ENCODE measurements at regions not wholly inside any gene's neighbourhood (a gene's known extent, or its start where the extent isn't known, plus 50 kb on each side); places are given as distances from the start of the nearest gene placed in this dataset.
A peak's percentile ranks its signal among the peaks of the same experiment; 100 is the strongest.

DNA sequence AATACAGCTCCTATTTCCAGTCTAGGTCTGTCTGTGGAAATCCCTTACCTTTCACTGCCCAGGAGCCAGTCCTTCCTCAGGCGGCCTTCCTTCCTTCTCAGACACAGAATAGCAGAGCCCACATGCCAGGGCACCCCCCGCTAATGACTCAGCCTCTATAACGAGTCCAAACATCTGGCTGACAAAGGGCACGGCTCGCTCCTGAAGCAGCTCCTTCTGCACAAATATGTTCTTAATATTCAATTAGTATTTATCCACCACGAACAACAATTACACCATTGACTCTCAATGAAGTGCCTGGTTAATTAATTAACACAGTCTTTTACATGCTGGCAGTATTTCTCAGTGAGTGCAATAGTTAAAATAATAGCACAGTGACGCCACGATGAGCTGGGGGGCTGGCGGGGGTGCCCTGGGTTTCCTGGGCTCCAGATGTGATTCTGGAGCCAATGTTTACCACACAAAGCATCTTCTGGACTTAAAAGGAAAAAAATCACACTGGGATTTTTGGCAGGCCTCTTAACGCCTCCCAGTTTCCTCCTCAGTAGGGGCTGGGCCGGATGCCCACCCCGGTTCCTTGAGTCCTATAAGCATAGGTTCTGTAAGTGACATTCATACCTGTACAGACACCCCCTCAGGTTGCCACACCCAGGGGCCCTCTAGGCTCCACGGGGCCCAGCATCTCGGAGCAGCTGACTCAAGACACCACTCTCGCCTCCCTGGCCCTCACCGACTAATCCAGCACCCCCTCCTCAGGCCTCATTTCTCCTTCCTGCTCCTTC is 158.6 kb upstream of the MLN start:
- DNase-seq (ENCODE audit: low read depth in 2 of 2), result peak; percentile 3 to 5
- TF ChIP-seq, protein P1, sequence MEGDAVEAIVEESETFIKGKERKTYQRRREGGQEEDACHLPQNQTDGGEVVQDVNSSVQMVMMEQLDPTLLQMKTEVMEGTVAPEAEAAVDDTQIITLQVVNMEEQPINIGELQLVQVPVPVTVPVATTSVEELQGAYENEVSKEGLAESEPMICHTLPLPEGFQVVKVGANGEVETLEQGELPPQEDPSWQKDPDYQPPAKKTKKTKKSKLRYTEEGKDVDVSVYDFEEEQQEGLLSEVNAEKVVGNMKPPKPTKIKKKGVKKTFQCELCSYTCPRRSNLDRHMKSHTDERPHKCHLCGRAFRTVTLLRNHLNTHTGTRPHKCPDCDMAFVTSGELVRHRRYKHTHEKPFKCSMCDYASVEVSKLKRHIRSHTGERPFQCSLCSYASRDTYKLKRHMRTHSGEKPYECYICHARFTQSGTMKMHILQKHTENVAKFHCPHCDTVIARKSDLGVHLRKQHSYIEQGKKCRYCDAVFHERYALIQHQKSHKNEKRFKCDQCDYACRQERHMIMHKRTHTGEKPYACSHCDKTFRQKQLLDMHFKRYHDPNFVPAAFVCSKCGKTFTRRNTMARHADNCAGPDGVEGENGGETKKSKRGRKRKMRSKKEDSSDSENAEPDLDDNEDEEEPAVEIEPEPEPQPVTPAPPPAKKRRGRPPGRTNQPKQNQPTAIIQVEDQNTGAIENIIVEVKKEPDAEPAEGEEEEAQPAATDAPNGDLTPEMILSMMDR (IDR thresholded peaks at IDR 0.05; ENCODE audit: low read depth, low read length), result no peak
- no peak overlapping the region for H3K4me3 ChIP-seq (replicated peaks in 1 of 2; ENCODE audit: low read depth in 2 of 2, low read length in 2 of 2)

DNA sequence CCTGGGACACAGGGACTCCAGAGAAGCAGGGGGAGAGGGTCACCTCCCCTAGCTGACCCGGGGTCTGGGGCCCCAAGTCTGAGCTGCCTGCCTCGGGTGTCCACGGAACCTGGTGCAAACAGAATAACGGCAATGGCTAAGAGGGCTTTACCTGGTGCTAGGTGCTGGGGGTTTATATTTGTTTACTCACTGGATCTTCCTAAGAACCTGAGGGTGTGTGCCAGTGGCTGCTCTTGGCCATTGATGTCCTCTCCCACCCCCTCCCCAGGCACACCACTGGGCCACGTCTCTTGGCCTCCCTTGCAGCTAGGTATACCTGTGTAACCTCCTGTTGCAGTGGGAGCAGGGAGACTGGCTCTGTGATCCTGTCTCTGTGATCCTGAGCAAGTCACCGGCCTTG is 157.9 kb upstream of the MLN start:
- TF ChIP-seq, protein P1 (IDR thresholded peaks at IDR 0.05; ENCODE audit: low read depth, low read length), result no peak
- H3K4me3 ChIP-seq (replicated peaks in 1 of 2; ENCODE audit: low read depth in 2 of 2, low read length in 2 of 2), result no peak overlapping the region

DNA sequence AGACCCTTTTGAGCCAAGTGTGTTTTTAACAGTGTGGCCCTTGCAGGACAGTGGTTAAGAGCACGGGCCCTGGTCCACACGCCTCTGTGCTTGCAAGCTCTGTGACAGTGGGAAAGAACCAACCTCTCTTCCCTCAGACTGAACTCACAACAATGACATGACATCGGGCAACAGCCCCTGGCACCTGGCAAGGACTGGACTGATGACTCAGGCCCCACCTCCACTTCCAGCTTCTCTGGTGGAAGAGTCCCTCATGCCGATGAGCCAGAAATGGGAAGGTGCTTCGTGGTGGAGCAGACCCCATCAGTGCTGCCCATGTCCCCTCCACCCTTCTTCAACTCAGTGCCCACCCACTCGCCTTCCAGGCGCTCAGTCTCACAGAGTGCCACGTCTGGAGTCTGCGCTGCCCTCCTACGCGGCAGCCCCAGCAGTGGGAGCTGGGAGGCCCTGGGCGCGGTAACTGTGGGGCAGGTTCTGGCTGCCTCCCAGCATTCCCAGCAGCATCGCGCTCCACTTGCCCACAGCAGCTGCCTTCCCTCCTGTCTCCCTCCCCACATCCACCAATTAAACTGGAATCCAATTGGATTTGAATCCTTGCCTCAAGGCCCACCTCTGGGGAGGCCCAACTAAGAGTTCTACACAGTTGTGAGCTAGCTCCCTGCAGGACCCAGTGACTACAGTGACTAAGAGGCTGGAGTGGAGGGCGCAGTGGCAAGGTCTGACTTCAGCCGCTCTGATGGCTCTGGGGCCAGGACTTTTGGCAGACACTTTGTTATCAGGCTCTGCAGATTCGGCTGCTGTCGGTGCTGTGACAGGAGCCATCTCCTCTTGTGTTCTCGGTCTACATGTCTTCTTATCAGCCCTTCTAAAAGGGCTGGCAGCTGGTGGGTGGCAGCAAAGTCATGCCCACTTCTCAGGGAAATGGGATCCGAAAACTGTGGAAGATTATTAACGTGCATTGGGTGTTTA is 156.8 kb upstream of the MLN start:
- DNase-seq (ENCODE audit: low read depth in 2 of 2), result no peak
- H3K4me3 ChIP-seq (replicated peaks in 1 of 2; ENCODE audit: low read depth in 2 of 2, low read length in 2 of 2), result no peak overlapping the region
- TF ChIP-seq, protein P1 (IDR thresholded peaks at IDR 0.05; ENCODE audit: low read depth, low read length), result no peak

More for the DNA sequence above, 157.9 kb upstream of the MLN start:
- DNase-seq (ENCODE audit: low read depth in 2 of 2), result no peak

DNA sequence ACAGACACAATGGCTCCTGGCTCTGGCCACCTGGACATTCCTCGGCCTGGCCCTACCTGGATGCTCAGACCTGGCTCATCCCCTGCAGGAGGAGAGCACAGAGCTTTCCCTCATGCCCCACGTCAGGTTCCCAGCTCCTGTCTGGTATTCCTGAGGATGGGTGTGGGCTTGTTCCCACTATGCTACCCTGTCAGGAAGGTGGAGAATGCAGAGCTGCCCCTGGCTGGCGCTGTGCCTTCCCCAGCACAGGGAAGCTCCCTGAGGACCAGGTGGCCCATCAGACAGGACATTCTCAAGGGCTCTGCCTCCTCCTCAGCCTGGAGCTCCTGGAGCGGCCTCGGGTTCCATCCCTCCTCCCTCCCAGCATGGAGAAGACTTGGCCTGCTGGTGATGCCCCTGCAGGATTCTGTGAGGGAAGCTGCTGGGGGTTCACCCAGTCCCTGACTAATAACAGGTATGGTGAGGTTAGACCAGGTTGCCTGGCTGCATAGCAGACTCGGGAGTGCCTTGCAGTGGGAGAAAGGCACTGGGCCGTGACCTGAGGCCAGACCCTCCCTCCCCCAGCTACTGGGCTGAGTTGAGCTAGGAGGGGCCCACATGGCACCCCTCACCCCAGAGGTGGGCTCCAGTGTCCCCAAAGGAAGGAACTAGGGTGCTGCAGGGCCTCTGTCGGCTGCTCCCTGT is 156.0 kb upstream of the MLN start:
- TF ChIP-seq, protein P1 (IDR thresholded peaks at IDR 0.05; ENCODE audit: low read depth, low read length), result no peak

DNA sequence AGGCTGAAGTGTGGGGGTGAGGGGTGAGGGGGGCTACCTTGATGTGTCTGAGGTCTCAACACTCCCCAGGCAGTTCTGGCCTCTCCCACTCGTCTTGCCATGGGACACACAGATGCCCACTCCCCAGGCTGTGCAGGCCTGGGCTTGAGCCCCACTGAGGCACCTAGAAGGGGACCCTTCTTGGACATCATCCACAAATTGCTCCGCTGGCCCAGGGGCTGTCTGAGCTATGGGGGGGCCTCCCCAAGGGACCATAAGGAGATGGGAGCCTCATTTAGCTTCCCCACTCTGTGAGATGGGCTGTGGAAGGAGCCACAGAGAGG is 155.5 kb upstream of the MLN start:
- TF ChIP-seq, protein P1 (IDR thresholded peaks at IDR 0.05; ENCODE audit: low read depth, low read length), result no peak

More for the DNA sequence above, 156.0 kb upstream of the MLN start:
- DNase-seq (ENCODE audit: low read depth in 2 of 2), result no peak
- H3K4me3 ChIP-seq (replicated peaks in 1 of 2; ENCODE audit: low read depth in 2 of 2, low read length in 2 of 2), result no peak overlapping the region

DNA sequence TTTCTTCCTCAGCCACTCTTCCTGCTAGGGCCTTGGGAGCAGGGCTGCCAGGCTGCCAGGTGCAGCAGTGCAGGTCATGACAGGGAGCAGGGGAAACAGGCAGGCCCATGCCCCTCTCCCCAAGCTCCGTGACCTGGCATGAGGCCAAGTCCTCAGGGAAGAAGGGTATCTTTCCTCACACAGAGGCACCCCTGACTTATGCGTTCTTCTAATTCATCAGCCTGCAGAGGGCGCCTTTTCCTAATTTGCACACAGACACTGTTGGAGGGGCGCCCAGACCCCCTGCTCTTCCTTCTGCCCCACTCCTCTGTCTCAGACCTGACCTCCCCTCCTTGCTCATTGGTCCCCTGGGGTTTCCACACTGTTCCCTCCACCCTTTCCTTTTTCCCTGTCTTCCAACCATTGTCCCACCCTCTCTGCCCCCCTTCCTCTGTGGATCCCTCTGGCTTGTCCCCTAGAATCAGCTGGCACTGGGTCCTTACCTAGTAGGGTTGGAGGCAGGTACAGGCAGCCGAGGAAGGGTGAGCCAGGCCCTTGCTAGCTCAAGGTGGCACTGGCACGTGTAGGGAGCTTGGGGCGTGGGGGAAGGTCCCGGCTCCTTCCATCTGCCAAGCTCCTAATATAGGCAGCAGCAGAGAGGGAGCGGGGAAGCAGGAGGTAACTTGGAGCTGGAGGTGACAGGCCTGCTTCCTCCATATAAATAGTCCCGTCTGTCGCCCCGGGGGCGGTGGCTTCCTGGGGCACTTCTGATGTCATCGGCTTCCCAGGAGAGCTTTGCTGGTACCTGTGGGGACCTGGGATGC is 154.9 kb upstream of the MLN start:
- TF ChIP-seq, protein P1 (IDR thresholded peaks at IDR 0.05; ENCODE audit: low read depth, low read length), result no peak
- DNase-seq (ENCODE audit: low read depth in 2 of 2), result peak in 1 of 2 donors; percentile 6

More for the DNA sequence above, 155.5 kb upstream of the MLN start:
- no peak for DNase-seq (ENCODE audit: low read depth in 2 of 2)
- no peak overlapping the region for H3K4me3 ChIP-seq (replicated peaks in 1 of 2; ENCODE audit: low read depth in 2 of 2, low read length in 2 of 2)

More for the DNA sequence above, 154.9 kb upstream of the MLN start:
- no peak overlapping the region for H3K4me3 ChIP-seq (replicated peaks in 1 of 2; ENCODE audit: low read depth in 2 of 2, low read length in 2 of 2)

All from cardiac fibroblast (primary cell).